NCI-H526 (cell line): ENCODE measurements at regions not wholly inside any gene's neighbourhood (a gene's known extent, or its start where the extent isn't known, plus 50 kb on each side); places are given as distances from the start of the nearest gene placed in this dataset.

Experiments
- DNase-seq, 2 experiments: peaks; one replicate each; lab custom pipeline; 2025; lab: John Stamatoyannopoulos, UW

- DNase-seq, result no peak
Observed at GRCh38 chr10:43869669-43870322, 221.1 kb upstream of the ZNF32 start.

GRCh38 chr10:43868952-43869351, 220.3 kb upstream of the ZNF32 start:
- DNase-seq, result no peak

- no peak for DNase-seq
Observed at GRCh38 chr10:43867667-43868565, 219.2 kb upstream of the ZNF32 start.

- no peak for DNase-seq
Observed at GRCh38 chr10:43867113-43867512, 218.4 kb upstream of the ZNF32 start.

GRCh38 chr10:43866712-43867111, 218.0 kb upstream of the ZNF32 start:
- DNase-seq, result no peak

- DNase-seq, result no peak
Observed at GRCh38 chr10:43865265-43866135, 216.8 kb upstream of the ZNF32 start.

GRCh38 chr10:43864656-43865055, 216.0 kb upstream of the ZNF32 start:
- no peak for DNase-seq

- DNase-seq, result no peak
Observed at GRCh38 chr10:43863859-43864591, 215.3 kb upstream of the ZNF32 start.

GRCh38 chr10:43863270-43863669, 214.6 kb upstream of the ZNF32 start:
- DNase-seq, result no peak

GRCh38 chr10:43862756-43863155, 214.1 kb upstream of the ZNF32 start:
- no peak for DNase-seq

- DNase-seq, result no peak
Observed at GRCh38 chr10:43861966-43862751, 213.5 kb upstream of the ZNF32 start.

GRCh38 chr10:43859016-43859525, 210.4 kb upstream of the ZNF32 start:
- no peak for DNase-seq

GRCh38 chr10:43857931-43858315, 209.2 kb upstream of the ZNF32 start:
- no peak for DNase-seq

- no peak for DNase-seq
Observed at GRCh38 chr10:43857206-43857930, 208.7 kb upstream of the ZNF32 start.

GRCh38 chr10:43856299-43856698, 207.6 kb upstream of the ZNF32 start:
- DNase-seq, result no peak

GRCh38 chr10:43855667-43856210, 207.1 kb upstream of the ZNF32 start:
- DNase-seq, result no peak

- DNase-seq, result no peak
Observed at GRCh38 chr10:43854007-43854406, 205.3 kb upstream of the ZNF32 start.

GRCh38 chr10:43853369-43853768, 204.7 kb upstream of the ZNF32 start:
- no peak for DNase-seq

- no peak for DNase-seq
Observed at GRCh38 chr10:43852644-43853214, 204.0 kb upstream of the ZNF32 start.
